DND-41 (cell line): ENCODE measurements at regions not wholly inside any gene's neighbourhood (a gene's known extent, or its start where the extent isn't known, plus 50 kb on each side); places are given as distances from the start of the nearest gene placed in this dataset.
A peak's percentile ranks its signal among the peaks of the same experiment; 100 is the strongest.

Experiments used
- ATAC-seq: fragments of 200-7000 bp; cut with Tn5 transposase; 3 replicates; pipeline ENCODE4 v1.9.1; 2021; ENCODE audit warnings: low read depth; ENCODE audit not compliant: insufficient read depth
- DNase-seq: peaks from one replicate; pipeline ENCODE4 v3.0.0-alpha.2; 2020
- H2AFZ ChIP-seq: 2 replicates; pipeline ENCODE4 v1.6.0; 2012; ENCODE audit warnings: low read depth, low read length
- H3K27ac ChIP-seq: 2 replicates; pipeline ENCODE4 v1.5.1; 2012; ENCODE audit warnings: low read length, inconsistent platforms
- H3K27me3 ChIP-seq: fragments of 200-600 bp; sonication (generic); 2 replicates; pipeline ENCODE4 v1.6.0; 2012; ENCODE audit warnings: low read length, mild to moderate bottlenecking, inconsistent platforms; ENCODE audit not compliant: insufficient read depth, poor library complexity
- H3K36me3 ChIP-seq: 2 replicates; pipeline ENCODE4 v1.5.1; 2012; ENCODE audit warnings: low read length, inconsistent platforms; ENCODE audit not compliant: insufficient read depth
- H3K4me1 ChIP-seq: 2 replicates; pipeline ENCODE4 v1.5.1; 2012; ENCODE audit warnings: mild to moderate bottlenecking, low read length; ENCODE audit not compliant: insufficient read depth
- H3K4me2 ChIP-seq: 2 replicates; pipeline ENCODE4 v1.6.0; 2012; ENCODE audit warnings: mild to moderate bottlenecking, moderate library complexity, low read length, inconsistent platforms; ENCODE audit not compliant: insufficient read depth
- H3K4me3 ChIP-seq, 2 experiments: fragments of 200-600 bp in 1 of 2; shearing (Covaris generic) in 1 of 2; 2 replicates each; pipeline ENCODE4 v1.5.1; 2012 to 2016; ENCODE audit warnings: inconsistent platforms in 2 of 2, low read length in 2 of 2, mild to moderate bottlenecking in 2 of 2, low read depth in 1 of 2, moderate library complexity in 1 of 2
- H3K79me2 ChIP-seq: 2 replicates; pipeline ENCODE4 v1.6.0; 2012; ENCODE audit warnings: low read length, inconsistent platforms; ENCODE audit not compliant: insufficient read depth
- H3K9ac ChIP-seq: 2 replicates; pipeline ENCODE4 v1.6.0; 2012; ENCODE audit warnings: low read depth, mild to moderate bottlenecking, inconsistent platforms, low read length, moderate library complexity
- H3K9me3 ChIP-seq: 2 replicates; pipeline ENCODE4 v1.5.1; 2012; ENCODE audit warnings: low read length, moderate library complexity, mild to moderate bottlenecking, inconsistent platforms; ENCODE audit not compliant: insufficient read depth, severe bottlenecking
- H4K20me1 ChIP-seq: 2 replicates; pipeline ENCODE4 v1.6.0; 2012; ENCODE audit warnings: low read length; ENCODE audit not compliant: insufficient read depth
- CTCF ChIP-seq: IDR thresholded peaks from 2 replicates; pipeline ENCODE4 v1.5.1; 2012; ENCODE audit warnings: borderline replicate concordance, low read length, moderate library complexity, mild to moderate bottlenecking; ENCODE audit not compliant: poor library complexity, severe bottlenecking; ENCODE audit errors: extremely low read depth
- EZH2 ChIP-seq: IDR thresholded peaks from 3 replicates; pipeline ENCODE4 v1.6.1; 2012; ENCODE audit warnings: borderline replicate concordance, low read depth, mild to moderate bottlenecking, moderate library complexity, low read length, inconsistent platforms; ENCODE audit not compliant: severe bottlenecking

GRCh38 chr17:14469971-14470370 is 169.1 kb downstream of the HS3ST3B1 start:
- 0 out of 2 replicates have a peak overlapping the region, but pooled peaks have one; percentile 19 for H2AFZ ChIP-seq
- H3K4me1 ChIP-seq = peaks cover 20% of the 10 kb centered on the region
- H3K27me3 ChIP-seq = no peaks in the 10 kb centered on the region
- no peaks in the 10 kb centered on the region for H3K9me3 ChIP-seq
- H3K36me3 ChIP-seq = no peaks in the 10 kb centered on the region
- ATAC-seq (peak; percentile 88), DNase-seq (peak; percentile 48)
- no peak overlapping the region for H3K4me2 ChIP-seq
- peak overlapping the region; percentile 51 for H3K27ac ChIP-seq
- no peaks in the 10 kb centered on the region for H3K79me2 ChIP-seq
- H3K9ac ChIP-seq = no peak overlapping the region
- no peak for TF ChIP-seq EZH2
- TF ChIP-seq CTCF = peak; percentile 7
- H4K20me1 ChIP-seq = no peaks in the 10 kb centered on the region
- H3K4me3 ChIP-seq = no peak overlapping the region

DNA sequence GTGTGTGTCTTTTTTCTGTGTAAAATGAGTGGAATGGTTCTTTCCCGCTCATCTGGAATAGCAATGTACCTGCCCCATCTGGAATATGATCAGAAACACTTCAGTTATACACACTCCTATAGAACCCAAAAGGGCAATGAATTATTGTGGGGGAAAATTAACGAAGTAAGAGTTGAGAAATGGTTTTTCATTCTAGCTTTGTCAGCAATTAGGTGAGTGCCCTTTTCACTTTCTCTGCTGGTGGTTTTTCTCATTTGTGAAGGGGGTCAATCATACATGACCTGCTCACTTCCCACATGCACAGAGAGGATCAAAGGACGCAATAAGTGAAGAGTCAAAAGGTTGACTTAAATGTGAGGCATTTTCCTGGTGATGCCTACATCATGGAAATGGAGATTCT is 168.0 kb downstream of the HS3ST3B1 start:
- Histone ChIP-seq H3K79me2 (no peaks in the 10 kb centered on the region), H2AFZ (no peak overlapping the region), H3K36me3 (no peaks in the 10 kb centered on the region), H3K9ac (no peak overlapping the region), H4K20me1 (no peaks in the 10 kb centered on the region), H3K9me3 (no peaks in the 10 kb centered on the region), H3K27ac (peak overlapping the region; percentile 51; the same call in 1 of the 2 replicates), H3K4me1 (peaks cover 20% of the 10 kb centered on the region), H3K4me3 (no peak overlapping the region), H3K27me3 (no peaks in the 10 kb centered on the region), H3K4me2 (no peak overlapping the region)
- TF ChIP-seq EZH2 = no peak
- no peak for TF ChIP-seq CTCF
- ATAC-seq = no peak
- DNase-seq = no peak

- no peaks in the 10 kb centered on the region for H4K20me1 ChIP-seq
- H3K27ac ChIP-seq = peak overlapping the region; percentile 98
- DNase-seq (no peak), ATAC-seq (no peak)
- H3K4me1 ChIP-seq = peaks cover 59% of the 10 kb centered on the region
- no peak overlapping the region for H3K9ac ChIP-seq
- no peaks in the 10 kb centered on the region for H3K79me2 ChIP-seq
- peaks cover 8% of the 10 kb centered on the region for H3K9me3 ChIP-seq
- no peak overlapping the region for H3K4me3 ChIP-seq
- TF ChIP-seq EZH2 (no peak), CTCF (no peak)
- H3K36me3 ChIP-seq = no peaks in the 10 kb centered on the region
- H3K4me2 ChIP-seq = no peak overlapping the region
- no peak overlapping the region for H2AFZ ChIP-seq
- H3K27me3 ChIP-seq = no peaks in the 10 kb centered on the region
Measured at GRCh38 chr17:14461227-14461548, 160.3 kb downstream of the HS3ST3B1 start.
